ENCODE measurements at regions not wholly inside any gene's neighbourhood (a gene's known extent, or its start where the extent isn't known, plus 50 kb on each side); places are given as distances from the start of the nearest gene placed in this dataset.

- H3F3A ChIP-seq (ENCODE audit: low read length, unreplicated experiment) = no peaks in the 10 kb centered on the region
- H3K79me2 ChIP-seq (ENCODE audit: low read length) = no peaks in the 10 kb centered on the region
- BruUV-seq (replicated peaks) = no TSS peak
- ATAC-seq (no peak), DNase-seq (no peak)
- H3K4me2 ChIP-seq (ENCODE audit: low read length) = no peak overlapping the region
- TF ChIP-seq EZH2 (IDR thresholded peaks at IDR 0.05; ENCODE audit: low read length, unreplicated experiment) = no peak
- no peak for TF ChIP-seq CTCF (conservative IDR thresholded peaks at IDR 0.05; ENCODE audit: low read depth, low read length)
- TF ChIP-seq EZH2phosphoT487 (IDR thresholded peaks at IDR 0.05; ENCODE audit: borderline replicate concordance, low read length) = no peak
- H3K27me3 ChIP-seq (ENCODE audit: low read length) = no peaks in the 10 kb centered on the region
- H3K27ac ChIP-seq (ENCODE audit: low read length) = no peak overlapping the region
- H4K20me1 ChIP-seq (ENCODE audit: low read length) = no peaks in the 10 kb centered on the region
- POLR2A ChIA-PET (ENCODE audit: unreplicated experiment) = no interaction called here
- H3K9me3 ChIP-seq (ENCODE audit: low read length) = no peaks in the 10 kb centered on the region
- no peaks in the 10 kb centered on the region for H3K36me3 ChIP-seq (ENCODE audit: low read depth, low read length)
- CTCF ChIA-PET = no interaction called here
- intact Hi-C loops (cut with micrococcal nuclease) = no loop called here
- H3K4me1 ChIP-seq (ENCODE audit: insufficient read depth, low read length) = peaks cover 4% of the 10 kb centered on the region; the same call in 1 of the 2 replicates
- H2AFZ ChIP-seq (ENCODE audit: low read length) = no peak overlapping the region
- H3K9me2 ChIP-seq (replicated peaks; ENCODE audit: low read length) = no peaks in the 10 kb centered on the region
- no peak overlapping the region for H3K9ac ChIP-seq (ENCODE audit: low read length)
- no peak overlapping the region for H3K4me3 ChIP-seq (ENCODE audit: low read length)
These were observed 308.3 kb upstream of the AKR1E2 start for GRCh38 chr10:4517746-4518145.

DNA sequence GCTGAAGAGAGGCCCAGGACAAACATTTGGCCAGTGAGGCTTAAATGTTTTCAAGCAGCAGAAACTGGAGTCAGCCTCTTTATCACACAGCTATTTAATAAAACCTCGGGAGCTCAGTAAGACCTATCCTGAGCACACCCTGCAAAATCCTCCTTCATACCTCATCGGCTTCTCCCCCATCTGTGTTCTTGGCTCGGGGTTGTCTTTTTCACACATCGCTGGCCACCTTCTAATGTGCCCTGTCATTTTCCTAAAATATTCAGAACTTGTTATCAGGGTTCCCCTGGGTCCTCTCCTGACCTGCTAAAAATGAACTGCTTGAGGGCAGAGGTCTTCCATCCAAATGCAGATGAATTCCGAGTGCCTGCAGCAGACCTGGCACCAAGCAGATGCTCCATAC, 310.3 kb upstream of the AKR1E2 start:
- H4K20me1 ChIP-seq (ENCODE audit: low read length) = no peaks in the 10 kb centered on the region
- POLR2A ChIA-PET (ENCODE audit: unreplicated experiment) = no interaction called here
- BruUV-seq (replicated peaks) = no TSS peak
- H3K4me1 ChIP-seq (ENCODE audit: insufficient read depth, low read length) = peaks cover 7% of the 10 kb centered on the region; the same call in 1 of the 2 replicates
- intact Hi-C loops (cut with micrococcal nuclease) = no loop called here
- TF ChIP-seq EZH2phosphoT487 (IDR thresholded peaks at IDR 0.05; ENCODE audit: borderline replicate concordance, low read length) (no peak), EZH2 (IDR thresholded peaks at IDR 0.05; ENCODE audit: low read length, unreplicated experiment) (no peak), CTCF (conservative IDR thresholded peaks at IDR 0.05; ENCODE audit: low read depth, low read length) (no peak)
- H3K9ac ChIP-seq (ENCODE audit: low read length) = no peak overlapping the region
- CTCF ChIA-PET = no interaction called here
- H3K9me2 ChIP-seq (replicated peaks; ENCODE audit: low read length) = no peaks in the 10 kb centered on the region
- H3K36me3 ChIP-seq (ENCODE audit: low read depth, low read length) = no peaks in the 10 kb centered on the region
- H3K4me2 ChIP-seq (ENCODE audit: low read length) = no peak overlapping the region
- H3K27ac ChIP-seq (ENCODE audit: low read length) = no peak overlapping the region
- no peak overlapping the region for H3K4me3 ChIP-seq (ENCODE audit: low read length)
- H3K79me2 ChIP-seq (ENCODE audit: low read length) = no peaks in the 10 kb centered on the region
- DNase-seq (no peak), ATAC-seq (no peak)
- no peak overlapping the region for H2AFZ ChIP-seq (ENCODE audit: low read length)
- no peaks in the 10 kb centered on the region for H3K9me3 ChIP-seq (ENCODE audit: low read length)
- no peaks in the 10 kb centered on the region for H3F3A ChIP-seq (ENCODE audit: low read length, unreplicated experiment)
- H3K27me3 ChIP-seq (ENCODE audit: low read length) = no peaks in the 10 kb centered on the region

- Histone ChIP-seq H3K27ac (ENCODE audit: low read length) (no peak overlapping the region), H3K79me2 (ENCODE audit: low read length) (no peaks in the 10 kb centered on the region), H3K4me1 (ENCODE audit: insufficient read depth, low read length) (peaks cover 7% of the 10 kb centered on the region; the same call in 1 of the 2 replicates), H3K36me3 (ENCODE audit: low read depth, low read length) (no peaks in the 10 kb centered on the region), H3K9ac (ENCODE audit: low read length) (no peak overlapping the region), H3F3A (ENCODE audit: low read length, unreplicated experiment) (no peaks in the 10 kb centered on the region), H2AFZ (ENCODE audit: low read length) (no peak overlapping the region), H4K20me1 (ENCODE audit: low read length) (no peaks in the 10 kb centered on the region), H3K9me2 (replicated peaks; ENCODE audit: low read length) (no peaks in the 10 kb centered on the region), H3K27me3 (ENCODE audit: low read length) (no peaks in the 10 kb centered on the region), H3K9me3 (ENCODE audit: low read length) (no peaks in the 10 kb centered on the region), H3K4me3 (ENCODE audit: low read length) (no peak overlapping the region), H3K4me2 (ENCODE audit: low read length) (no peak overlapping the region)
- ATAC-seq (no peak), DNase-seq (no peak)
- ChIA-PET CTCF (no interaction called here), POLR2A (ENCODE audit: unreplicated experiment) (no interaction called here)
- BruUV-seq (replicated peaks) = no TSS peak
- intact Hi-C loops (cut with micrococcal nuclease) = no loop called here
- no peak for TF ChIP-seq EZH2 (IDR thresholded peaks at IDR 0.05; ENCODE audit: low read length, unreplicated experiment)
- no peak for TF ChIP-seq CTCF (conservative IDR thresholded peaks at IDR 0.05; ENCODE audit: low read depth, low read length)
- no peak for TF ChIP-seq EZH2phosphoT487 (IDR thresholded peaks at IDR 0.05; ENCODE audit: borderline replicate concordance, low read length)
These were observed 311.4 kb upstream of the AKR1E2 start for GRCh38 chr10:4514445-4515108.

All from PC-3 (cell line).